Middle frontal gyrus (tissue), 1 donor: ENCODE measurements at regions not wholly inside any gene's neighbourhood (a gene's known extent, or its start where the extent isn't known, plus 50 kb on each side); places are given as distances from the start of the nearest gene placed in this dataset.
"Not testable (repeated sequence)": the region's sequence is repeated elsewhere in the genome, so short reads cannot be mapped to it uniquely, and the experiment has no call there.

Experiments
- DNase-seq: peaks from one replicate; pipeline ENCODE4 v3.0.0-alpha.2; 2015; ENCODE audit warnings: low spot score; ENCODE audit errors: extremely low spot score

DNA sequence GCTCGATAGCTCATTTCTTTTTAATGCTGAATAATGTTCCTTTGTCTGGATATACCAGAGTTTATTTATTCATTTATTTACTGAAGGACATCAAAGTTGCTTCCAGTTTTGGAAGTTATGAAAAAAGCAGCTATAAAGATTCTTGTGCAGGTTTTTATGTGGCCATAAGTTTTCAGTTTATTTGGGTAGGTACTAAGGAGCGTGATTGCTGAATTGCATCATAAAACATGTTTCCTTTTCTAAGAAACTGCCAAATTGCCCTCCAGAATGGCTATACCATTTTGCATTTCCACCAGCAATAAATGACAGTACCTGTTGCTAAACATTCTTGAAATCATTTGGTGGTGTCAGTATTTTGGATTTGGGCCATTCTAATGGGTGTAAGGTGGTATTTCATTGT is 1067.7 kb upstream of the SPRY2 start:
- no peak for DNase-seq

DNA sequence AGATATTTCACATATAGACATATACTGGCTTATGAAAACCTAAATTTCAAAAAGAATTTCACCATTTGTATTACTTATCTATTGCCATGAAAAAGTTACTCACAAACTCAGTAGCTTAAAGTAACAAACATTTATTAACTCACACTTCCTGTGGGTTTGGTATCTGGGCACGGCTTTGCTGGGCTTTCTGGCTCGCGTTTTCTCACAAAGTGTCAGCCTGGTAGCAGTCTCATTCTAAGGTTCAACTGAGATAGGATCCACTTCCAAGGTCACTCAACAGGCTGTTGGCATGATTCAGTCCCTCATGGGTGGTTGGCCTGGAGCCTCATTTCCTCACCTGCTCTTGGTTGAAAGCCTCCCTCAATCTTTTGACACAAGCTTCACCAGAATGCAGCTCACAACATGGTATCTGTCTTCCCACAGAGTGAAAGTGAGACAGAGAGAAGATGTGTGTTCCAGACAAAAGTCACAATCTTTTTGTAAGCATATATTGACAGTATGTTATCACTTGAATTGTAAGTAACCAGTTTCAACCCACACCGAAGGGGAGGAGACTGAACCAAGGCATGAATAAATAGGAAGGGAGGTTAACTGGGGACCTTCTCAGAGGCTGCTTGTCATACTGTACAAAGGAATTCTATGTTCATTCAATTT is 1065.8 kb upstream of the SPRY2 start:
- no peak for DNase-seq

DNA sequence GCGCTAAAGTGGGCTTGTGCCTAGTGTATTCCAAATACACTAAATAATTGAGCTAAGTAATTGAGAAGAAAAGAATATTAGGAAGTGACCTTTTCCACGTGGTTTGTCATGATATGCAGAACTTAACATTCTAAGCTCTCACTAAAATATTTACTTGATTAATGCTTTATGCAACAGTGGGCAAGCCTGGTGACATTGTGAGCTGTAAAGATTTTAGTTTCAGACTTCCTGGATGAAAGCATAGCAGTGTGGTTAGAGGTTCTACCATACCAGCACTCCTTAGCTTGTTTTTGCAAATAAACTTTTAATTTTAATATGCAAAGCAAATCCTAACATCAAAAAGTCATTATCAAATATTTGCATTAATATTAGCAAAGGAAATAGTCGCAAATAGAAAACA is 1065.1 kb upstream of the SPRY2 start:
- no peak for DNase-seq

DNA sequence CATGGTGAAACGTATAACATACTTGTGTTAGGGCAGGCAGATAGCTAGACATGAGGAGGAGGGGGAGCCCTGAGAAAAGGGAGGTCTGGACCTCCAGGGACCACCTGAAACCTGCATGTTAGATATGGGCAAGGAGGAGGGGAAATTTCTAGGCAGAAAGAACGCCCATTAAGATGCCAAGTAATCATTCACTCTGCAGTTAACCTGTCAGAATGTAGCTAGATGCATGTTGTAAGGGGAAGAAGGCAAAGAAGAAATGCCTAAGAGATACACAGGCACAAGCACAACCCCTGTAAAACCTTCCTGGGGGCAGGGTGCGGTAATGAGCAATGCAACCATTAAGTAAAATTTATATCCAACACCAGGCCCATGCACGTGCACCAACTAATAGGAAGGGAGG is 1055.3 kb upstream of the SPRY2 start:
- no peak for DNase-seq

DNA sequence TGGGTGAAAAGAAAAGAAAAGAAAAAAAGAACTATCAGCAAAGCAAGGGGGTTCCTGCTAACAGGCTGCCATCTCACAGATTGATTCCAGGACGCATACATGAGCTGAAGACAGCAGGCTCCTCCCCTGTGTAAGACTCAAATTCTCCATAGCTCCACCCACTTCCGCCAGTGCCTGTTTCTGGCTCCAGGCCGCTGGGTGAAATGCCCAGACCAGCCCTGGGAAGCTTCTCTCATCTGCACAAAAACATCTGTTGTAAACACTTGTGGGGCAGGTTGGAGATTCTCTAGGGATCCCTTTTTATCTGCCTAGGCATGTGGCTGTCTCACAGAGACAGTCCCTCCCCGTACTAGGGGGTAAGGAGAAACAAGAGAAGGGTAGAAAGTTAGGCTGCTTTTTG is 1054.4 kb upstream of the SPRY2 start:
- DNase-seq = no peak

DNA sequence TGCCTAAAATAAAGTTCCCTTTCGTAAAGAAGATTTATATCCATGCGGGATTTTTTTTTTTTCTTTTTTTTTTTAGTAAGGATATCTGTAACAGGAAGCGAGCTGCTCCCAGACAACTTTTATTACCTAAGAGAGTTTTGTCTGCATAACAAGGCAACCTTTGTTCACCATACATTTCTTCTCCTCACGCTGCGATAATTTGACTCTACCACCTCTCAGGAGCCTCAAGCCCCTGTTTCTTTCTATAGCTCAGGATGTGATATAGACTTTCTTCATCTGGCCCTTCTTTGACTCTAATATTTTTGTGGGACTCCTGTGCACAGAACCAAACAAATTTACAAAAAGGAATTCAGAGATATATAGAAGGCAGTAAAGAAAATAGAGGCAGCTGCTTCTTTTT is 1053.7 kb upstream of the SPRY2 start:
- no peak for DNase-seq

DNA sequence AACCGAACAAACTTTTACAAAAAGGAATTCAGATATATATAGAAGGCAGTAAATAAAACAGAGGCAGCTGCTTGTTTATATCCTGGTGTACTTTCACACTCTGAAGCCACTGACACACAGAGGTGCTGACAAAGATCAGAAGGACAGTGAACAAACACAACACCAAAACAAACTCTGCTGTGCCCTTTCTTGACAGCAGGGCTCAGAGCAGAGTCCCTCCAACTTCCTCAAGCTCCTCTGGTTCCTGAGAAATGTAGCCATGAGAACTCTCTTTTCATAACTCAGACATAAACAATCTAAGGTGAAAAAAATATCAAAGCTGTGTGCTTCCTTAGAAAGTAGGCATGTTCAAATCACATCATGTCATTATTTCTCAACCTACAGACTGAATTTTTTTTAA is 1052.8 kb upstream of the SPRY2 start:
- no peak for DNase-seq

DNA sequence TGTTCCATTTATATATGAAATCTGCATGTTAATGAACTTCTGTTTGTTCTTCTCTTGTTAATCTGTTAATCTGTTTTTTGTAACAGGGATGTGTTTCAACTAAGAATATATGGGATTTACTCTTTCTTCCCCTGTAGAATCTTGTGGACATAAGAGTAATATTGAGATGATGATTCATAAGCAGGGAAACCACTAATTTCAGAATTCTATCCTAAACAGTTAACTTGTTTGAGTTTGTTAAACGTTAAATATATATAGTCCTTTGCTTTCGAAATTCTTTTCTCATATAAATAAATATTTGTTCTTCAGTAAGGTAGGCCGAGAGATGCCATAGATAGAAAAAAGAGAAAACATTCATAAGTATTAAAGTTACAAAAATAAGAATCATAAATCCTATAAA is 1052.2 kb upstream of the SPRY2 start:
- no peak for DNase-seq

DNA sequence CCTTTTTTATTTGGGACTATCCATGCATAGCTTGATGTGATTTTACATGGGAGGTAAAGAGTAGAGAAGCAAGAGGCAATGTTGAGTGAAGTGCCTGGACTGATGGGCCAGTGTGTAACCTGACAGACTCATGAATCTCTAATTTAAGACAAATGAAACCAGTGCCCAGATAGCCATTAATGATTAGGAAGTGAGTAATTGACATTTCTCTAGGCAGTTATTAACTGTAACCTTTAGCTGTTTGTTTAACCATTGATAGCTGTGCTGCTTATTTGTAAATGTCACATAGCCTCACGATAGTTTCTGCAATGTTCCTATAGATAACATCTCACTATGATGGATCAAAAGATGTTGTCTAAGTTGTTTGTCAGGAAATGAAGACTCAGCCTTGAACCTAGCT is 1047.5 kb upstream of the SPRY2 start:
- no peak for DNase-seq

DNA sequence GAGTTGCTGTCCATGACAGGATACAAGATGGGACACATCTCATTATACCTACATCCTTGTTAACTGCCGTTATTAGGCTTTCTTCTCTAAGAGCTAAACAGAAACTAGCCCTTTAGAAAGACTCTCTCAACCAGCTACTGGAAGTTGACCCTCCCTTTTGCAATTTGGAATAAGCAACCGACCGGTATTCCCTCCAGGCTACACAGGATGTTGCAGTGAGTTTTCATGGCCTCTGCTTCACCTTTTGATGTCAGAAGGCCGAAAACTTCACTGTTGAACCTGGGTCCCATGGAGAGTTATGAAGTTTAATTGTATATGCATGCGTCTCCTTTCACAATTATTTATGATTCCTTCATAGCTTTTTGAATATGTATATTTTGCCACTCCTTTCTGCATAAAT is 1042.5 kb upstream of the SPRY2 start:
- DNase-seq = no peak

DNA sequence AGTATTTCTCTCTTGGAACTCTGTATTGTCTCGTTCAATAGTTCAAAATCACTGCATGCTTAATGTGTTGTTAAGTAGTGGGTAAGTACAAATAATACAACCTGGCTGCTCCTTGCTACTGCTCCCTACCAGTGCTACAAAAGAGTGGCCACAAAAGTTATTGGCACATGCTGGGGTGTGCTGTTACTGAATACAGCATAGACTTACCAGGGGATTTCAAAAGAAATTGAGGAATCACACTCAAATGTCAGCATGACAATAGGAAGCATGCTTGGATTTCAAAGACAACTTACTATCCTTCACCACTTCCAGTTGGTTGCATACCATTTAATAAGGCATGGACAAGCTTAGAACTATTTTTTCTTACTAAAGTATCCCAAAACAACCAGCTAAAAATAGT is 1041.3 kb upstream of the SPRY2 start:
- no peak for DNase-seq

DNA sequence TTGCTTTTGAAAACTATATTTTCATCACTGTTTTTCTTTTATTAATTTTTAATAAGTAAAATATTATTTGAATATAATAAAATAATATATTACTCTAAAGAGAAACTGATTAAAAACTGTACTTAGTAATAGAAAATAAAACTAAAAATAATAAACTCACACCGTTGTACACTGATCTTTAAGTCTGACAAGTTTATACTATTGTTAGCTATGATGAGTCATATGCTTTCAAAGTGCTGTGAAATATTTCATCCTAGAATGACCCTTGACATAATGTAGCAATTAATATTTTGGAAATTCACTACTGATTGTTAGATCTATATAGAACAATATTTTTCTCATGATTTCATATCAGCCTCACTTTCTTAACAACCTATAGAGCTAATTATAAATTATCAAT is 1040.6 kb upstream of the SPRY2 start:
- DNase-seq = no peak

DNA sequence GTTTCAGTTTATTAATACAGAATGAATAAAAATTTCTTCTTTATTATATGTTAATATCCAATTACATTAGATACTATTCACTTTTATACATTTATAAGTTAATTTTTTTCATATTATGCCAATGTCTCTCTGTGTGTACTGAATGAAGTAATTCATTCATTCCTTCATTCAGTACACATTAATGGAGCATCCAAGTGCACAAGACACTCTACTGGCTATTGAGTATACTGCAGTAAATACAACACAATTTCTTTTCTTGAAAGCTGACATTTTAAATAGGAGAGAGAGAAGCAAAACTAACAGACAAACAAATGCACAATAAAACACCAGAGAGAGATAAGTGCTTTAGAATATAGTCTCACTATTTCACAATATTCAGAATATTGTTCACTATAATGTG is 1038.3 kb upstream of the SPRY2 start:
- DNase-seq = no peak

DNA sequence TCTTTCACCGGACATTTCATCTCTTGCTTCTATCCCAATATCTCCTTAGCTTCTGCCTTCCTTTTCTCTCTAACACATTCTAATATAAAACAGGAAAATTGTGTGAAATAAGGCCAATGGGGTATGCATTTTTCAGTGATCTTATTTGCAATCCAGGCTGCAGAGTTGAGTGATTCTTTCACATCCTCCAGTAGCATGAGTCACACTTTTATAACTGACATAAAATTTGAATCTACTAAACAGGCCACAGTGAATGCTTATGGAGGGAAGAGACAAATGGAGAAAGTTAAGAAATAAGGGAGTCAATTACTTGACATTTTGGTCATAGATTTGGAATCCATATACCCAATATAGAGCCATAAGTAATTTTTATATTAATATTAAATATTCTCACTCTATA is 1037.0 kb upstream of the SPRY2 start:
- DNase-seq = no peak

DNA sequence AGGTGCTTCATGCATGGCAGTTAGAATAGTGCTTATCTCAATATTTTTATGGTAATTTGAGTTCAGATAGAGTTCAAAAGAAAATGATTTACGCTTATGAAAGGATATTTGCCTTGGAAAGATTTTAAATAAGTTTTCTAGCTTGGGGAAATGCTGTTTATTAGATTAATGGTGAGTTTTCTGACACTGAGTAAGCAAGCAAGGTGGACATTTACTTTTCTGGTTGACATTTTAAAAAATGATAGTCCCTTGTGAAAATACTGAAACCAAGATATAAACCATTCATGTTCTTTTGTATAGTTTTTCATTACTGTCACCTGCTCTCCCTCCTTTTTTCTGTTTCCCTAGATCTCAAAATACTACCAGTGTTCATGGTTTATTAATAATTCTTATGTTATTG is 1034.8 kb upstream of the SPRY2 start:
- no peak for DNase-seq

DNA sequence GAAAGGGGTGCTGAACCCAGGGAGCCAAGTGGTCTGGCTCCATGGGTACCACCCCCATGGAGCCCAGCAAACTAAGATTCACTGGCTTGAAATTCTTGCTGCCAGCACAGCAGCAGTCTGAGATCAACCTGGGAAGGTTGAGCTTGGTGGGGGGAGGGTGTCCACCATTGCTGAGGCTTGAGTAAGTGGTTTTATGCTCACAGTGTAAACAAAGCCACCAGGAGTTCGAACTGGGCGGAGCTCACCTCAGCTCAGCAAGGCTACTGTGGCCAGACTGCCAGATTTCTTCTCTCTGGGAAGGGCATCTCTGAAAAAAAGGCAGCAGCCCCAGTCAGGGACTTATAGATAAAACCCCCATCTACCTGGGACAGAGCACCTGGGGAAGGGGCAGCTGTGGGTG is 1021.8 kb upstream of the SPRY2 start:
- DNase-seq = not testable (repeated sequence)

DNA sequence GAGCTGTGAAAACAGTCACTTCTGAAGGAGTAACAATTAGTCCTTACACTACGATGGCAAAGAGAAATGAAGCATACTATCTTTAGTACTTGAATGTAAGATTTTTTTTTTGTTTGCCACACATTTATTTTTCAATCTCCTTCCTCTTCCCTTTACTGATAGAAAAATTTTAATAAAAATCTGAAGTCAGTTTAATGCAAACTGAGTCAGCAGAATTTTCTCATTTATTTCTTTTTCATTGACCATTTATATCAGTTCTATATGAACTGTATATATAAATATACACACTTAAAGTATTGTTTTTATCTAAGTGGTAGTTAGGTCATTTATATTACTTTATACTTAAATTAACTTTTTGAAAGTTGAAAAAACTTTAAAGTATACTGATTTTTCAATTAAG is 1009.1 kb upstream of the SPRY2 start:
- DNase-seq = no peak

DNA sequence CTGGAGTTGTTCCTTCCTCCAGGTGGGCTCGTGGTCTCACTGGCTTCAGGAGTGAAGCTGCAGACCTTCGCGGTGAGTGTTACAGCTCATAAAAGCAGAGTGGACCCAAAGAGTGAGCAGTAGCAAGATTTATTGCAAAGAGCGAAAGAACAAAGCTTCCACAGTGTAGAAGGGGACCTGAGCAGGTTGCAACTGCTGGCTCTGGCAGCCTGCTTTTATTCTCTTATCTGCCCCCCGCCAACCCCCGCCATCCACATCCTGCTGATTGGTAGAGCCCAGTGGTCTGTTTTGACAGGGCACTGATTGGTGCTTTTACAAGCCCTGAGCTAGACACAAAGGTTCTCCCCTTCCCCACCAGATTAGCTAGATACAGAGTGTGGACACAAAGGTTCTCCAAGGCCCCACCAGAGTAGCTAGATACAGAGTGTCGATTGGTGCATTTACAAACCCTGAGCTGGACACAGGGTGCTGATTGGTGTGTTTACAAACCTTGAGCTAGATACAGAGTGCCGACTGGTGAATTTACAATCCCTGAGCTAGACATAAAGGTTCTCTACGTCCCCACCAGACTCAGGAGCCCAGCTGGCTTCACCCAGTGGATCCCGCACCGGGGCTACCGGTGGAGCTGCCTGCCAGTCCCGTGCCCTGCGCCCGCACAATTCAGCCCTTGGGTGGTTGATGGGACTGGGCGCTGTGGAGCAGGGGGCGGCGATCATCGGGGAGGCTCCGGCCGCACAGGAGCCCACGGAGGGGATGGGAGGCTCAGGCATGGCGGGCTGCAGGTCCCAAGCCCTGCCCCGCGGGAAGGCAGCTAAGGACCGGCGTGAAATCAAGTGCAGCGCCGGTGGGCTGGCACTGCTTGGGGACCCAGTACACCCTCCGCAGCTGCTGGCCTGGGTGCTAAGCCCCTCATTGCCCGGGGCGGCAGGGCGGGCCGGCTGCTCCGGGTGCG is 999.5 kb upstream of the SPRY2 start:
- not testable (repeated sequence) for DNase-seq

DNA sequence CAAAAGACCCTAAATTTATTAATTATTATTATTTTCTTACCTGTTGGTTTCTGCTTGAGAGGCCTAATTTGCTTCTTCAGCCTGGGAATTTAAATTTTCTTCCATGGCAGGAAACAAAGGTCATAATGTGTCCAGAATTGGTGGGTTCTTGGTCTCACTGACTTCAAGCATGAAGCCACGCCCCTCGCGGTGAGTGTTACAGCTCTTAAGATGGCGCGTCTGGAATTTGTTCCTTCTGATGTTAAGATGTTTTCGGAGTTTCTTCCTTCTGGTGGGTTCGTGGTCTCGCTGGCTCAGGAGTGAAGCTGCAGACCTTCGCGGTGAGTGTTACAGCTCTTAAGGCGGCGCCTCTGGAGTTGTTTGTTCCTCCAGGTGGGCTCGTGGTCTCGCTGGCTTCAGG is 998.7 kb upstream of the SPRY2 start:
- DNase-seq = not testable (repeated sequence)

DNA sequence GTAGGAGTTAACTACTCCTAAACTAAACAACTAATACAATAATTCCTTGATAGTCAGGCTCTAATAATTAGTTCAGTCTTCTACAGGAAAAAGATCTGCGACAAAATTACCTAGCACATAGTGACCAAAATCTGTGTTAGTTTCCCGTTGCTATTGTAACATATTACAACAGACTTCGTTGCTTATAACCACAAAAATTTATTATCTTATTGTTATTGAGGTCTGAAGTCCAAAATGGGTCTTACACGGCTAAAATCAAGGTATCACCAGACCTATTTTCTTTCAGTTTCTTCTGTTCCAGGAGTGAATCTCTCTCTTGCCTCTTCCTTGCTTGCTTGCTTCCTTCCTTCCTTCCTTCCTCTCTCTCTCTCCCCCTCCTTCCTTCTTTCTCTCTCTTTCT is 993.6 kb upstream of the SPRY2 start:
- DNase-seq = no peak

DNA sequence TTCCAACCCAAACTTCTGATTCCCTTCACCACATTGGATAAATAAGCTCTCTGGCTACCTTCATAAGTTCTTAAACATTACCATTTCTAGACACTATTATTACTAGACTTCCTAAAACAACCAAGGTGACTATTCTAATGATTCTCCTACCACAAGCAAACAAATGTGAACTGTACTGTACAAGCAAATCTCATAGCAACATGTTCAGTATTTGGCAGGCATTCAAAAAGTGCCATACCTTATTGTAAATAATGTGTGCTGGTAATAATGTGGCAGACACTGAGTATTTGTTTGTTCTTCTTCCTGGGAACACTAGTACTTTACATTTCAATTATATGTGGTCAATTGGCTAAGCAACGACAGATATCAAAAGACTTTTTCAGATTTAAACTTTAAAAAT is 986.0 kb upstream of the SPRY2 start:
- DNase-seq = no peak

DNA sequence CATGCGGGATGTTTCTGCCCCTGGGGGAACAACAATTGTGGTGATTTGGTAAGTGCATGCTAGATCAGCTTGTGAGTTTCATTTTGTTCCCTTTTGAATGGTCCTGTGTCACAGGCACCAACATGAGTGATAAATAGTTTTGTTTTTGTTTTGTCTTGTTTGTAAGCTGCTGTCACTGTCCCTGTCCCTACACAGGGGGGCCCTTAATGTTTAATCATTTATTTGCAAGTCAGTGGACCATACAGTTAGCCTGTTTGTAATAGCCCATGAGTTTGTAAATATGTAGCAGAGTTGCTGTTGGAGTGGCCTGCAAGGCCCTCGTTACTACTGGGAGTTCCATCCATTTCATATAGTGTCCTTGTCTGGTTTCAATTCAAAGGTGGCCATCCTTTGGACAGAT is 979.6 kb upstream of the SPRY2 start:
- no peak for DNase-seq

DNA sequence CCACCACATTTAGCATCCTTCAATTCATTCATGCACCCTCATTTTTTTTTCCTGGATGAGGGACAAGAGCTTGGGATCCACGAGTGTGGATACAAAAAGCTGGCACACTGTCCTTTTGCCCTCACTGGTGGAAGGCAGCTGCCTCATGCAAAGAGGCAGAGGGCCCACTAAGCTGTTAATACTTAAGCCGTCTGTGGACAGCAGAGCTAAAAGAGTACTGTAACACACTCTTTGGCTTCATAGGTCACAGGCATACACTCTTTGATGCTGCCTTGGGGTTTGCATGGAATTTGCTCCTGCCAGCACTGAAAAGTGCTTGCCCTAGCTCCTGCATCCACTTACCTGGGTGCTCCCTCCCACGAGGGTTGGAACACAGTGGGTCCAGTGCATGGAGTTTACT is 978.4 kb upstream of the SPRY2 start:
- DNase-seq = no peak
